CD4-positive, alpha-beta T cell treated with Interleukin-15 for 4 hours (primary cell): ENCODE measurements at regions not wholly inside any gene's neighbourhood (a gene's known extent, or its start where the extent isn't known, plus 50 kb on each side); places are given as distances from the start of the nearest gene placed in this dataset.

Experiments used
- DNase-seq: peaks from one replicate; pipeline ENCODE4 v3.0.0-alpha.2; 2020; ENCODE audit warnings: low spot score

- no peak for DNase-seq
Observed at GRCh38 chr12:92356425-92356824, 210.8 kb upstream of the BTG1 start.

GRCh38 chr12:92349635-92350034 is 204.0 kb upstream of the BTG1 start:
- no peak for DNase-seq

GRCh38 chr12:92342574-92342973 is 196.9 kb upstream of the BTG1 start:
- DNase-seq: no peak

GRCh38 chr12:92341065-92341668 is 195.5 kb upstream of the BTG1 start:
- DNase-seq: peak; percentile 17

GRCh38 chr12:92340441-92341064 is 194.9 kb upstream of the BTG1 start:
- no peak for DNase-seq

- no peak for DNase-seq
Observed at GRCh38 chr12:92340003-92340402, 194.4 kb upstream of the BTG1 start.

GRCh38 chr12:92339198-92339821 is 193.7 kb upstream of the BTG1 start:
- no peak for DNase-seq

- DNase-seq: no peak
Observed at GRCh38 chr12:92338671-92339070, 193.0 kb upstream of the BTG1 start.

GRCh38 chr12:92338102-92338501 is 192.5 kb upstream of the BTG1 start:
- DNase-seq: no peak

GRCh38 chr12:92337128-92337527 is 191.5 kb upstream of the BTG1 start:
- DNase-seq: no peak

- no peak for DNase-seq
Observed at GRCh38 chr12:92336641-92337040, 191.0 kb upstream of the BTG1 start.

GRCh38 chr12:92335831-92336230 is 190.2 kb upstream of the BTG1 start:
- no peak for DNase-seq

- no peak for DNase-seq
Observed at GRCh38 chr12:92334552-92334951, 188.9 kb upstream of the BTG1 start.

GRCh38 chr12:92332552-92332951 is 186.9 kb upstream of the BTG1 start:
- no peak for DNase-seq

- no peak for DNase-seq
Observed at GRCh38 chr12:92331383-92331782, 185.7 kb upstream of the BTG1 start.

GRCh38 chr12:92330654-92331053 is 185.0 kb upstream of the BTG1 start:
- DNase-seq: no peak

GRCh38 chr12:92326877-92327276 is 181.2 kb upstream of the BTG1 start:
- DNase-seq: no peak

GRCh38 chr12:92324849-92325500 is 179.3 kb upstream of the BTG1 start:
- DNase-seq: no peak

GRCh38 chr12:92312463-92312964 is 166.9 kb upstream of the BTG1 start:
- no peak for DNase-seq

GRCh38 chr12:92304371-92305055 is 158.9 kb upstream of the BTG1 start:
- no peak for DNase-seq

GRCh38 chr12:92302041-92302829 is 156.6 kb upstream of the BTG1 start:
- no peak for DNase-seq

- no peak for DNase-seq
Observed at GRCh38 chr12:92301356-92301755, 155.7 kb upstream of the BTG1 start.
